Activated CD4-positive, alpha-beta T cell treated with anti-CD3 and anti-CD28 coated beads, Interleukin-2, amount 10 ng/mL, durations not matched to agents 7 days and 5 days (primary cell): ENCODE measurements at regions not wholly inside any gene's neighbourhood (a gene's known extent, or its start where the extent isn't known, plus 50 kb on each side); places are given as distances from the start of the nearest gene placed in this dataset.

Experiments
- CTCF ChIA-PET: fragments of 350-600 bp; sonication (Branson Sonifier 250); formaldehyde crosslinking; loops from one replicate; lab custom pipeline; 2021; ENCODE audit warnings: antibody characterized with exemption; lab: Charles Lee
- POLR2A ChIA-PET: fragments of 350-600 bp; sonication (Branson Sonifier 250); formaldehyde crosslinking; loops from one replicate; lab custom pipeline; 2021; ENCODE audit warnings: antibody characterized with exemption; lab: Charles Lee
- DNase-seq: peaks from one replicate; pipeline ENCODE4 v3.0.0-alpha.2; 2020
- H3K27ac Mint-ChIP-seq: one replicate; pipeline ENCODE4 v1.8.0; 2021; ENCODE audit warnings: mild to moderate bottlenecking, moderate library complexity, mixed read lengths
- H3K27me3 Mint-ChIP-seq: one replicate; pipeline ENCODE4 v1.8.0; 2021; ENCODE audit warnings: mixed read lengths
- H3K36me3 Mint-ChIP-seq: one replicate; pipeline ENCODE4 v1.8.0; 2021; ENCODE audit warnings: low read depth, mixed read lengths
- H3K4me1 Mint-ChIP-seq: one replicate; pipeline ENCODE4 v1.8.0; 2021; ENCODE audit warnings: mixed read lengths
- H3K4me3 Mint-ChIP-seq: one replicate; pipeline ENCODE4 v1.8.0; 2021; ENCODE audit warnings: mild to moderate bottlenecking, moderate library complexity, mixed read lengths
- H3K9me3 Mint-ChIP-seq: one replicate; pipeline ENCODE4 v1.8.0; 2021; ENCODE audit warnings: mixed read lengths

DNA sequence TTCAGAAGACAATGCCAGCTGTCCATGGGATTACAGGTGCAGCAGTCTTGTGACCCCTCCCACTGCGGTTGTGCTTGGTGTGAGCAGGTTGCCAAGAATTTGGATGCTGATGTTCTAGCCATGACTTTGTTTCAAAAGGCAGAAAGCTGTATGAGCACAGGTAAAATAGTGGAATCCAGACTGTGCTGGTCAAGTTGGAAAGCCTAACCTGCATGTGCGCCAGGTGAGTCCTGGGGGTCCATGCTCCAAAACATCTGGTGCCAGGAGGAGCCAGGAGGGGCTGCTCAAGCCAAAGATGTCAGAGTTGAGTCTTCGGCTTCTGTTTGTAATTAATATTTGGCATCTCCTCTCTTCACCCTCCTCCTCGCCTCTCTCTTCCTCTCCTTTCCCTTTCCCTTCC lies 330.1 kb downstream of the MYCN start:
- Mint-ChIP-seq H3K9me3 (no peaks in the 10 kb centered on the region), H3K36me3 (no peaks in the 10 kb centered on the region), H3K4me3 (no peak overlapping the region), H3K4me1 (no peaks in the 10 kb centered on the region), H3K27me3 (no peaks in the 10 kb centered on the region), H3K27ac (no peak overlapping the region)
- ChIA-PET CTCF (no interaction called here), POLR2A (no interaction called here)
- DNase-seq = no peak

DNA sequence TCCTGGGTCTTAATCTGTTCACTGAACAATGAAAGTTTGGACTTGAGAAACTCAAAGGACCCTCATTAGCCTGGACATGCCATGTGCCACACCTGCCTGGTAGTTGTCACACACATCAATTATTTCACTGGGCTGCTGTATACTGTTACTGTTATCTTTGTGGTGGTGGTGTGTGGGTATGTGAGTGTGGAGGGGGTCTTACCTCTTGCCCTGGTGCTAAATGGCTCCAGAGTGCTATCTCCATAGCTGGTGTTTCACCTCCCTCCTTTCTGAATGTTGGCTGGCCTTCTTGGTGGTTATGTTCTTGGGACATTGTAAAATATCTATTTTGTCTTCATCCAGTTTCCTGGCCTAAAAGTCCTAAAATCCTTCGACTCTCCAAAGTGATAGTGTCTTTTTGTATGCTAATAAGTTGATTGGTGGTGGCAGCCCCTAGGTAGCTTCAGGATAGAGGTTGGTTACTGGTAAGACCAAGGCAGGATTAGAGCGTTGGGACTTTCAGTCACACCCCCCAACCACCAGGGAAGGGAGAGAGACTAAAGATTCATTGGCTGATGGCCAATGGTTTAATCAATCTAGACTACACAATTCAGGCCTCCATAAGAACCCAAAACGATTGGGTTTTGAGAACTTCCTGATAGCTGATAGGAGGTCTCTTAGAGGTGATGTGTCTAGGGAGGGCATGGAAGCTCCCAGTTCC lies 328.1 kb downstream of the MYCN start:
- Mint-ChIP-seq H3K27ac (no peak overlapping the region), H3K4me3 (no peak overlapping the region), H3K9me3 (no peaks in the 10 kb centered on the region), H3K27me3 (no peaks in the 10 kb centered on the region), H3K36me3 (no peaks in the 10 kb centered on the region), H3K4me1 (no peaks in the 10 kb centered on the region)
- no peak for DNase-seq
- ChIA-PET POLR2A (no interaction called here), CTCF (no interaction called here)

DNA sequence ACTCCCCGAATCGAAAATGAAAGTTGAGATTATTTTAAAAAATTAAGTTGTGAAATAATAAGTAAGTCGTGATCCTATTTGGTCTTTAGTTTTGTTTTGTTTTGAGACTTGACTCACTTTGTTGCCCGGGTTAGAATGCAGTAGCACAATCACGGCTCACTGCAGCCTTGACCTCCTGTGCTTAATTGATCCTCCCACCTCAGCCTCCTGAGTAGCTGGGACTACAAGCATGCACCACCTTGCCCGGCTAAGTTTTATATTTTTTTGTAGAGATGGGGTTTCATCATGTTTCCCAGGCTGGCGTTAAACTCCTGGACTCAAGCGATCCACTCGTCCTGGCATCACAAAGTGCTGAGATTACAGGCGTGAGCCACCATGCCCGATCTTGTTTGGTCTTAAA lies 326.2 kb downstream of the MYCN start:
- ChIA-PET POLR2A (no interaction called here), CTCF (no interaction called here)
- Mint-ChIP-seq H3K9me3 (no peaks in the 10 kb centered on the region), H3K4me1 (no peaks in the 10 kb centered on the region), H3K27ac (no peak overlapping the region), H3K36me3 (no peaks in the 10 kb centered on the region), H3K4me3 (no peak overlapping the region), H3K27me3 (no peaks in the 10 kb centered on the region)
- no peak for DNase-seq

DNA sequence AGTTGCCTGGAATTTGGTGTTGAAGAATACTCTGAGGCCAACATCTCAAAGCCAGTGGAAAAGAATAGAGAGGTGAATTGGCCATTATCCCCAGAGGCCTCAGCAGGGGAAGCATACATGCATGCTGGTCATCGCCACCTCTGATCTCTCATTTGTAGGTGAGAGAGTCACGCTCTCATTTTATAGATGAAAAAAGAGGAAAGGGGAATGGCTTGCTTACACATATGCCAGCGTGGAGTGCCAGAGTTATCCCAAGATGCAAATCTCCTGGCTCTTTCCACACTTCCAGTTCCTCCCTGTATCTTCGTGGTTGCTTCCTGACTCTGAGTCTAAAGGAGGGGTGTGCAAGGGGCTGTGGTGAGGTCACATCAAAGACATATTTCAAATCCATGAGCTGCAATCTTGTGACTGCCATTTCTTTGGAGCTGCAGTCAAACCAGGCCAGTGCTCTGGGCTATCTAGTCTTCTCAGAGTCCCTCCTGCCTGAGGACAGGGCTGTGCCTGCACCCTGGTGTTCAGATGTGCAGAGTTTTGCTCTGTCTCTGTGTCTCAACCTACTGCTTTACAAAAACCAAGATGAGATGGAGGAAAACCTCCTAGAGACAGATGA lies 324.7 kb downstream of the MYCN start:
- H3K27ac Mint-ChIP-seq = no peak overlapping the region

DNA sequence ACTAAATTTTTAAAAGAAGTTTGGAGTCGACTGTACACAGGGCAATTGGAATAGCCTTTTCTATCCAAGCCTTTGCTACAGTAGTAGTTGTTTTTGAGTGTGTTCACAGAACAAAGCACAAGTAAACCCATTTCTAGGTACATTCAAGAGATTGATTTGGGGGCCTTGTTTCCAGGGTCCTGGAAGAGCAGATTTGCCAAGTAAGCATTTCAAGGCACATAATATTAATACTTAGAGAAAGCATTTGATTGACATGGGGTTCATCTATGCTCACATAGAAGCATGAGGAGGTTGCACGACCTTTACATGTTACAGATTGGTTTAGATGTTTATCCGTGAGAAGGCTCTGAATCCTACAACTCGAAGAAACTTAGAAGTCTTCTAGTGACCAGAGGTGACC lies 324.1 kb downstream of the MYCN start:
- Mint-ChIP-seq H3K4me3 (no peak overlapping the region), H3K36me3 (no peaks in the 10 kb centered on the region), H3K9me3 (no peaks in the 10 kb centered on the region), H3K4me1 (no peaks in the 10 kb centered on the region), H3K27me3 (no peaks in the 10 kb centered on the region), H3K27ac (no peak overlapping the region)
- CTCF ChIA-PET = no interaction called here
- DNase-seq = no peak
- POLR2A ChIA-PET = no interaction called here

More for the DNA sequence above, 324.7 kb downstream of the MYCN start:
- no peak for DNase-seq
- CTCF ChIA-PET = no interaction called here
- no peaks in the 10 kb centered on the region for H3K27me3 Mint-ChIP-seq
- no peaks in the 10 kb centered on the region for H3K36me3 Mint-ChIP-seq
- POLR2A ChIA-PET = no interaction called here
- no peaks in the 10 kb centered on the region for H3K4me1 Mint-ChIP-seq
- no peaks in the 10 kb centered on the region for H3K9me3 Mint-ChIP-seq
- H3K4me3 Mint-ChIP-seq = no peak overlapping the region

DNA sequence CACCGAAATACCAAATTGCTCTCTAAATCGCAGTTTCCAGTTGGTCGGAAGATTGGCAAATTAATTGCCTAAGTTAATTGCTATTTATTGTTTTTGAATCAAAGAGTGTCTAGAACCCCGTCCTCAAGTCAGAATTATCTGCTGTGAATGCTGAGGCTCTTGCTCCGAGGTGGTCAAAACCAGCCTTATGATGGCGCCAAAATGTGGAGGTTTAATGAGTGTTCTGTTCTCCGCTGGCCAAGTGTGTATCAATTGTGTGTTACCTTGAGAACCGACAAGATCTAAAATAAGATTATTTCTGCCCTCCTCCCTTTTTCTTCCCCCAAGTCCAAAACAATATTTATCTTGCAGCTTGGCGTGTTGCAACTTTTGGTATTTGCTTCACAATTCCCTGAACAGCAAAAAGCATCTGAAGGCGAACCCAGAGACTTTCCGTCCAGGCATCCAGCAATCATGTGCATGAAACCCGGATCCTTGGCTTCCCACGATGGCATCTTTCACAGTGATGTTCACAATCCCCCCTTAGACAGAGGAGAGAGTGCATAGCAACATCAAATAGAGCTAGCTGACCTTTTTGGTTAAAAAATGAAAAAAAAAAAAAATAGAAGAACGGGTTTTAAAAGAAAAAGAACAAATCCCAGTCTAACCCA lies 323.0 kb downstream of the MYCN start:
- Mint-ChIP-seq H3K27ac (no peak overlapping the region), H3K36me3 (no peaks in the 10 kb centered on the region), H3K9me3 (no peaks in the 10 kb centered on the region), H3K27me3 (peaks cover 3% of the 10 kb centered on the region), H3K4me1 (no peaks in the 10 kb centered on the region), H3K4me3 (no peak overlapping the region)
- CTCF ChIA-PET = no interaction called here
- POLR2A ChIA-PET = no interaction called here
- no peak for DNase-seq

DNA sequence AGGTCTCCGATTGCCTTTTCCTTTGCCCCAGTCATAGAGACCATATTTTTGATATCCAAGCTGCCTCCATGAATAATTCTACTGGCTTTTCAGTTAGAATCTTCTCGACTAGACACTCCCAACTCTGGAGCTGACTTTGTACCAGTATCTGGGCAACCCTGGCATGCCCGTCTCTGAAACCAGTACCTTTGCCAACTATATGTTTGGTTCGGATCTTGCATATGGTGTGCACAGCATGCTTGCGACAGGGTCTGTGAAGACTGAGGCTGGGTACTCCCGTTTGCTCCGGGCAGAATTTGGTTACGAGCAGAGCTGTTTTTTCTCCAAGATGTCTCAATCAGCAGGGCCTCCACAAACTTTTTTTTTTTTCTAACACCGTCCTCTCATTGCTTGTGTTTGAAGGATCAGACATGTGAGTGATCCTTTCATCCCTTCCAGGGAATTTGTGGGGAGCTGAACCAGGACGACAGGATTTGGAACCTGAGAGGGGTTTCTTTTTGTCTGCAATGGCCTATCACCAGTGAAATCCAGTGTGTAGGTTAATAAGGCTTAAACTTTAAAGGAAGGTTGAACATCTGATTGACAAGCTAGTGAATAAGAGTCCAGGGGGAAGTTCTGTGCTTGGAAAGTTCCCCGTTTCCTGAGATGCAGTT lies 322.3 kb downstream of the MYCN start:
- CTCF ChIA-PET = no interaction called here

DNA sequence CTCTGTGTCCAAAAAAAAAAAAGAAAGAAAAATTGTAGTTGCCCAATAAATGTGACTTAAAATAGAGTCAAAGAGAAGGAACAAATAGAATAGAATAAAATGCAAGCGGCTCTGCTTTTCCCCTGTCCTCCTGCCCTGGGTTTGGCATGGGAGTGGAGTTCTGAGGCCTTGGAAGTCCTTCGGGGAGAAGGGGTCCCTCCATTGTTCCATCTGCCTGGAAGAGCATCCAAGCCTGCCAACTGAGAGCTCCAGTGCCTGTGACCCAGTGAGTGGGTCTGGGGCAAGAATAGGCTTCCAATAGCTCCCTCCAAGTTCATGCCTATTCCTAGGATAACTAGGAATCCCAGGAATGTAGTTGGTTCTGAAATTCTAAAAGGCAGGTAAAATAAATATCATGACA lies 321.4 kb downstream of the MYCN start:
- POLR2A ChIA-PET = no interaction called here
- Mint-ChIP-seq H3K4me3 (no peak overlapping the region), H3K9me3 (no peaks in the 10 kb centered on the region), H3K36me3 (no peaks in the 10 kb centered on the region), H3K27ac (no peak overlapping the region), H3K27me3 (peaks cover 5% of the 10 kb centered on the region), H3K4me1 (peaks cover 7% of the 10 kb centered on the region)
- DNase-seq = no peak
- CTCF ChIA-PET = no interaction called here

More for the DNA sequence above, 322.3 kb downstream of the MYCN start:
- no peak for DNase-seq
- H3K27me3 Mint-ChIP-seq = peaks cover 5% of the 10 kb centered on the region
- POLR2A ChIA-PET = no interaction called here
- no peaks in the 10 kb centered on the region for H3K9me3 Mint-ChIP-seq
- no peaks in the 10 kb centered on the region for H3K4me1 Mint-ChIP-seq
- no peak overlapping the region for H3K27ac Mint-ChIP-seq
- H3K4me3 Mint-ChIP-seq = no peak overlapping the region
- no peaks in the 10 kb centered on the region for H3K36me3 Mint-ChIP-seq

DNA sequence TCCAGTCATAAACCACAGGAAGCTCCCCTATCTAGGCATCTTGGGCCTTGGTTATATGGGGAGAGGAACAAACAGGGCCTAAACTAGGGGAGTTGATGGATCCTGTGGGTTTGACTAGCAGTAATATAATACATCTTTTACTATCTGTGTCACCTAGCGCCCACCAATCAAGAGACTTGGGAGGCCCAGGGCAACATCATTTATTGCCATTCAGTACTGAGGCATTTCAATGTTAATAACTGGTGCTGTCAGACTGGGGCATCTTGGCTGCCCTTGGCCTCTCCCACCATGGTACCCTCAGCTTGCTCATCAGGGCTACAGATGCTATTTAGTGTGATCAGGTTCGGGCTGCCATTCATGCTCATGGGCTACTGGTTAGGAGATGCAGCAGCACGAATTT lies 320.7 kb downstream of the MYCN start:
- Mint-ChIP-seq H3K27me3 (peaks cover 5% of the 10 kb centered on the region), H3K4me1 (peaks cover 8% of the 10 kb centered on the region), H3K36me3 (no peaks in the 10 kb centered on the region), H3K9me3 (no peaks in the 10 kb centered on the region), H3K4me3 (no peak overlapping the region), H3K27ac (no peak overlapping the region)
- ChIA-PET CTCF (no interaction called here), POLR2A (no interaction called here)
- DNase-seq = no peak

DNA sequence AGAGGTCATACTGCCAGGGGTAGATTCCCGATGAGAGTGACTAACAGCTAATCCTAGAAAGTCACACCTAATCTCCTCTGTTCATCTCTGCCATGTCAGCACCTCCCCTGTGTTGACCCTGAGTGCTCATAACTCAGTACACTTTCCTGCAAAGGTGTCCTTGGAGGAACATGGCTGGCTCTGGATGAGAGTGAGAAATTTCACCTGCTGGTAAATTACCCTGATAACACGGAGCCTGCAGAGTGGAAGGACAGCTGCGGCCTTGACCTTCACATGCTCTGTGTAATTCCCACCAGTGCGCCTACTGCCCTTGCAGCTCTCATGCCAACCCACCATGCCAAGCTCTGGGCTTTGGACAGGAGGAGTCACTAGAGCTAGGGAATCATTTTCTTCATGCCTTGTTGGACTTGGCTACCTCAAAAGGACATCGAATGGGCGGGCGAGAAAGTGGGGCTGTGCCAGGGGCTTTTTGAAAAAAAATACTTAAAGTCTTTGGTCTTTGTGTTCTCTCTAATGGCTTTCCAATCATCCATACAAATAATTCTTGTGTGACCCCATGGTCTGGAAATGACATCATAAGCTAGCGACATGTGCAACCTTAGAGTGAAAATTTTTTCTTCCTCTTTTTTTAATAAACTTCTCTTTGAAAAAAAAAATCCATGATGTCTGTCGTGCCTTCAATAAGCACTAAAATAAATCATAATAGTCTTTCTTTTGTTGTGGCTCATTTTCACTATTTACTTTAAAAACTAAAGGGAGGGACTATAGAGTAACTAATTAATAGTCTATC lies 319.9 kb downstream of the MYCN start:
- Mint-ChIP-seq H3K4me3 (no peak overlapping the region), H3K27me3 (peaks cover 5% of the 10 kb centered on the region), H3K27ac (no peak overlapping the region), H3K36me3 (no peaks in the 10 kb centered on the region), H3K9me3 (no peaks in the 10 kb centered on the region), H3K4me1 (peaks cover 8% of the 10 kb centered on the region)
- DNase-seq = no peak
- POLR2A ChIA-PET = no interaction called here
- CTCF ChIA-PET = no interaction called here

DNA sequence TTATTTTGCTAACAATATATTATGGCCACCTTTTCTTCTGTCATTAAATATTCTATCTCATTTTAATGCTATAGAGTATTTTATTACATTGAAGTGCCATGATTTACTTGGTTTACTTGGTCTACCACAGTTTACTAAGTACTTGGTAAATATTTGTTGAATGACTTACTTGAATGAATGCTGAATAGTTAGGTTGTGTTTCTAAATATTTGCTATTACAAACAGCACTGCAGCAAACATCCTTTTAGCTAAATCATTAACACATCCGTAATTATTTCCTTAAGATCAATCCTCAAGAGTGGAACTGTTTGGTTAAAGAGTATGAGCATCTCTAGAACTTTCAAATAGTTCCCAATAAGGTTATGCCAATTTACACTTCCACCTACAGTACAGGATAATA lies 318.7 kb downstream of the MYCN start:
- no peaks in the 10 kb centered on the region for H3K36me3 Mint-ChIP-seq
- H3K27me3 Mint-ChIP-seq = peaks cover 5% of the 10 kb centered on the region
- POLR2A ChIA-PET = no interaction called here
- H3K4me1 Mint-ChIP-seq = peaks cover 8% of the 10 kb centered on the region
- no peak overlapping the region for H3K4me3 Mint-ChIP-seq
- H3K27ac Mint-ChIP-seq = no peak overlapping the region
- no peaks in the 10 kb centered on the region for H3K9me3 Mint-ChIP-seq
- no peak for DNase-seq
- CTCF ChIA-PET = no interaction called here

DNA sequence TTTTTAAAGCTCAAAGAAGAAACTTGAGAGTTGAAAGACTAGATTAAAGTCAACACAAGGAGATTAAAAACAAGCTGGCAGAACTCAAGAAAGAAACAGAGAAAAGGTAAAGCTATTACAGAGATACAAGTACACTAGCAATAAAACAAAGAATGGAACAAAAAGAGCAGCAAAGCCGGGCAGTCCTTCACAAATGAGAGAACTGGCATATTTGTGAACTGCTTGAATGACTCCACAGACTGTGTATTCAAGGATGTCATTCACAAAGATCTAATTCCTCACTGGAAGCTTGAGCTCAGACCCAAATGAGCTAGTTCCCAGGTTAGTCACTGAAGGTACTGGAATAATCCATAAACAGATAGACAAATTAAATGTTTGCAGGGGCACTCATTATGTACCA lies 318.0 kb downstream of the MYCN start:
- POLR2A ChIA-PET = no interaction called here

More for the DNA sequence above, 318.0 kb downstream of the MYCN start:
- Mint-ChIP-seq H3K4me3 (no peak overlapping the region), H3K27me3 (peaks cover 5% of the 10 kb centered on the region), H3K9me3 (peaks cover 2% of the 10 kb centered on the region), H3K4me1 (peaks cover 8% of the 10 kb centered on the region), H3K27ac (no peak overlapping the region), H3K36me3 (no peaks in the 10 kb centered on the region)
- CTCF ChIA-PET = no interaction called here
- DNase-seq = no peak
